Fibroblast of skin of abdomen (primary cell): ENCODE measurements at regions not wholly inside any gene's neighbourhood (a gene's known extent, or its start where the extent isn't known, plus 50 kb on each side); places are given as distances from the start of the nearest gene placed in this dataset.
"Not testable (repeated sequence)": the region's sequence is repeated elsewhere in the genome, so short reads cannot be mapped to it uniquely, and the experiment has no call there.

ENCODE experiments used
- DNase-seq: peaks from one replicate; pipeline ENCODE4 v3.0.0-alpha.2; 2013

- DNase-seq = no peak
Observed at GRCh38 chr13:72657379-72657778, 70.0 kb downstream of the MZT1 start.

GRCh38 chr13:72656357-72656756, 71.1 kb downstream of the MZT1 start:
- DNase-seq = no peak

DNA sequence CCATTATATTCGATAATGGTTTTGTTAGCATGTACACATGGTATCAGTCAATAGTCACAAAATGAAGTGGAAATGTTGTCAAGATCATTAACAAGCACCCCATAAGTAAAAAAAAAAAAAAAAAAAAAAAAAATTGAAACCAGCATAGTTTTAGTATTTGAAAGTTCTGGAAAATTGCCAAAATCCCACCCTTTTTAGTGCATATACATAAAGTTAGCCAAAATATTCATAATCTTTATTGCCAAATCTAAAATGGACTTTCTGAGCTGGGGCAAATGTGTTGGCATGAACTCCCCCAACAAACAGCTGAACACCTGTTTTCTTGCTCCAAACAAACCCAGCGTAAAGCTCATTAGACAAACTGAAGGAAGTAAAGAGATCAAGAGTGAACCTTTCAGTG, 73.9 kb downstream of the MZT1 start:
- no peak for DNase-seq

GRCh38 chr13:72652681-72653080, 74.7 kb downstream of the MZT1 start:
- DNase-seq = no peak

DNA sequence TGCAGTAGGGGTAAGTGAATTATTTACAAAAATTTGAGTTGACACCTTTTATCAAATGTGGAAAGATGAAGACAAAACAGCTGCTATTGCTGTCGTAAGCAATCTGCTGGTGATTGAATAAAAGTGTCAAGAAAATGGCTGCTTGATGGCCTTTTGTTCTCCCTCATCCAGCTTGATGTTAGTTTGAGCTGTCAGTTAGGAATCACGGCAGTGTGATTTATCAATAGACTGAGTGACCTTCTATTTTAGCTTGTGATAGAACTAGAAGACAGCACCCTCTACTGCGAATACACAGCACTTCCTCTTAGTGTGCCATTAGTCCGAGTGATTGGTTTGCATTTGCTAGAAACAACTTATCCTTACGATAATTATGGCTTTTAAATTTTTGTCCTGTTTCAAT, 76.3 kb downstream of the MZT1 start:
- peak; percentile 3 for DNase-seq

DNA sequence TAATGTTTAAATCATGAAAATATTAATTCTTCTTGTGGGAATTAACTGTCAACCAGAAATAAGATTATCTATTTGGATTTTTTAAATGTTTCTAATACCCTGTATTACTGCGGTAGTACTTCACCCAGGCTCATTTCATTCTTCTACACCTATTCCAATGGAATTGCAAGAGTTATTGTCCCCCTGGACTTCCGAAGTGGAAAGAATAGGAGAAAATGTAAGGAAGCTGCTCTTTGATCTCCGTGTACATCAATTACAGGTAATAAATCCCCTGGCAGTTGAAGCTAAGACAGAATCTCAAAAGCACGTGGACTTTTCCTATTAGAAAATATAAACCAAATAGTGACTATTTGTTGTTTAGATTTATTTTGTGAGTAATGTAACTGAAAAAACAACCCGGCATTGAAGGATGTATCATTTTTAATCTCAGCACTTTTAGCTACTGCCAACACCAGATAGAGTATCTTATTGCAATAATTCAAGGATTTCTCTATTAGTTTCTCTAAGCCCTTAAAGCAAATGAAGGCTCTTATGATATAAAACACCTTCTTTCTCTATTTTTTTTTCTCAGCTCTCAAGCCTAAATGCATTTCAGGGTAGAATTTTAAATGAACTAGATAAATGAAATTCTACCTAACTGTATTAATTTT, 77.3 kb downstream of the MZT1 start:
- no peak for DNase-seq

DNA sequence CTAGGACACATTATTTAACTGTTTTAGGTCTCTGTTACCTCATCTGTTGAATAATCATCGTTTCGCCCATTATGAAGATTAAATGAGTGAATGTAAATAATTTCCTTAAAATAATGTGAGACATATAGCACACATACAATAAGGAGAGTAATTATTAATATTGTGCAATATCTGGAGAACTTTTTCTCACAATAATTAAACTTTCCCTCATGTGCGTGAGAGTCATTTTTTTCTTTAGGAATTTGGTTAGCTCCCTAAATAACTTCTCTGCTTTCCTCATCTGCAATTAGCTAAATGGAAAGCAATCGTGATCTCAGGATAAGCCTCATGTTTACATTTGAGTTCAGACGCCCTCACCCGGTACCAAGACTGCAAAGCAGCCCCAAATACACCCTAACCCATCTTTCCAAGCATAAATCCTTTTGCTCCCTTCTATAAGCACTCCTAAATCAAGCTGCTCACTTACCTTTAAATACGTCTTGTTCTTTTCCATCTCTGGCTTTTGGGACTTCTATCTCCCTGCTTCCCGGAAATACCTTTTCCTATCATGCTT, 78.8 kb downstream of the MZT1 start:
- DNase-seq = no peak

DNA sequence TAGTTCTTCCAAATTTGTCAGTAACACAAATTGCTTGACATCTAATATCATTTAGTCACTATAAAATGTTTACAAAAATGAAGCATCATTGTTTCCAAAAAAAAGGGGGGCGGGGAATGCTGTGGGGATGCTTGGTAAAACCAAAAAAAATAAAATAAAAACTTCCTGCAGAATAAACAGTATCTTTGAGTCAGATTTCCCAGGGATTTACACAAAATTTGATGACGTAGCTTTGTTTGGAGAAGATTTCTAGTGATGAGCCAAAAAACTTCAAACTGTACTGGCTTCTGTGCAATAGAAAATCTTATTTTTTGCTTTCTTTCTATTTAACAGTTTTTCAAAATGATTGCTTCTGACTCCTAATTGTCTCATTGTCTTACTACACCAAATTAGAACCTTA, 80.0 kb downstream of the MZT1 start:
- DNase-seq = no peak

- DNase-seq = no peak
Observed at GRCh38 chr13:72645521-72645920, 81.9 kb downstream of the MZT1 start.

GRCh38 chr13:72643311-72643989, 84.0 kb downstream of the MZT1 start:
- peak; percentile 30 for DNase-seq

- DNase-seq = no peak
Observed at GRCh38 chr13:72639377-72639776, 88.1 kb downstream of the MZT1 start.

DNA sequence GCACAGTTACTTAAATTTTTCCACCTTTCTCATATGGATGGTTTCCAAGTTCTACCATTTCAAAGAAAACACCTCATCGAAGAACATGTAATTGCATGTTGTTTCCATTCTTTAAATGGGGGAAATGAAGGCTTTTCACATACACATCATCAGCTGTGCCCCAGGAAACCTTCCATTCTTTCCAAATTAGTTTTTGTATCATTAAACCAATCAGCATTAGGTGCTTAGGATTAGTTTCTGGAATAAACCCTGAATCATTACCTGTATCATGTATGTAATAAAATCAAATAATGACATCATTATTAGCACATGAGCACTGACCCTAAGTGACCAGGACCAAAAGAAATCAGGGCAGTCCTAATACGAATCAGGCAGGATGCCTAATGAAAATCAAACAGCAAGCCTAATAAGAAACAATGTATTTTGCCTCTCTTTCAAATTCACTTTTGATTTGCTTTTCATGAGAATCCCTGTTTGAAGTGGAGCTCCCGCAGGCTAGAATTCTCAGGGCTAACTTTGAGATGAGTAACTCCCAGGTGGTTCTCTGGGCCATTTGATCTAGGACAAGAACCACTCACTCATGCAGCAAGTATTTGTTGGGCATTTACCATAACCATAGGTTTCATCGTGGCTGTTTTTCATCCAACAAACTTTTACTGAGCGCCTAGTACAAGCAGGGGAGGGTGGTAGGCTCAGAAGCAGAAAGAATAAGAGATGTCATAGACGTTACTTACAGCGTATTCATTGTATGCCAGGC, 89.2 kb downstream of the MZT1 start:
- peak; percentile 1 for DNase-seq

- DNase-seq = no peak
Observed at GRCh38 chr13:72637561-72637960, 89.9 kb downstream of the MZT1 start.

- no peak for DNase-seq
Observed at GRCh38 chr13:72634859-72635258, 92.6 kb downstream of the MZT1 start.

- no peak for DNase-seq
Observed at GRCh38 chr13:72622546-72622945, 104.9 kb downstream of the MZT1 start.

DNA sequence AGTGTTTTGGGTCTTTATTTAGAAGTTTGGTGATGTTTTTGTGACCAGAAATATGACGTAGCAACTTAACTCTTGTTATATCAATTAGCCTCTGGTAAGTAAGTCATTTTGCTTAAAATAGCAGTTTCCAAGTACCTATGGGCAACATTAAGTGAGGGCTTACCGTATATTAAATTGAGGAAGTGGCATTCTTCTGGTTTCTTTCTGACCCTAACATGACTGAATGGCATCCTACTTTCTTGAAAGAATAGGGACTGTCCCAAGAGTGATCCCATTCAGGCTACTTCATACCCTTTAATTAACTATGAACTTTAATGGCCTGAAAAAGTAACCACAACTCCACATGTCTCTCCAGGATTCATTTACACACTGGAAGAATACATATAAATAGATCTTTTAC, 106.6 kb downstream of the MZT1 start:
- DNase-seq = no peak

GRCh38 chr13:72617951-72618350, 109.5 kb downstream of the MZT1 start:
- DNase-seq = no peak

GRCh38 chr13:72617186-72617585, 110.2 kb downstream of the MZT1 start:
- DNase-seq = no peak

- DNase-seq = not testable (repeated sequence)
Observed at GRCh38 chr13:72610251-72610891, 117.1 kb downstream of the MZT1 start.

- DNase-seq = no peak
Observed at GRCh38 chr13:72599178-72599743, 128.2 kb downstream of the MZT1 start.

DNA sequence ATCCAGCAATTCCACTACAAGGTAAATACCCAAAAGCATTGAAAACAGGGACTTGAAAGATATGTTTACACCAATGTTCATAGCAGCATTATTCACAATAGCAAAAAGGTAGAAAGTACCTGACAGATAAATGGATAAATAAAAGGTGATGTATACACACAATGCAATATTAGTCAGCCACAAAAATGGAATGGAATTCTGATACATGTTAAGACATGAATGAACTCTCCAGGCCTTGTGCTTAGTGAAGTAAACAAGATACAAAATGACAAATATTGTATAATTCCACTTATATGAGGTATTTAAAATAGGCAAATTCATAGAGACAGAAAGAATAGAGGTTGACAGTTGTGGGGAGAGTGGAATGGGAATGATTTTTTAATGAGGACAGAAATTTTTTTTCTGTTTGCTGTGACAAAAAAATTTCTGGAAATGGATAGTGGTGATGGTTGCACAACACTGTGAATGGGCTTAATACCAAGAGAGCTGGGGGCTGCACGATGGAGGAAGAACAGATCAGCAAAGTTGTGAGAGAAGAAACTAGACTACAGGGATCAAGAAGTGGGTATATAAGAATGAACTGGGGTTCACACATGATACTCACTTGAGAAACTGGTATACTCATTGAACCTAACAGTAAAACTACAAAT, 137.2 kb downstream of the MZT1 start:
- DNase-seq = no peak

GRCh38 chr13:72586518-72586917, 140.9 kb downstream of the MZT1 start:
- DNase-seq = peak; percentile 4
